ENCODE measurements at regions not wholly inside any gene's neighbourhood (a gene's known extent, or its start where the extent isn't known, plus 50 kb on each side); places are given as distances from the start of the nearest gene placed in this dataset. TPM values are rescaled to one million over a fixed set of nuclear protein-coding genes. Genes with fewer than 3 reads are reported as not detected.

- WGBS, 2 donors: 34 to 43% methylated on average over 3 of the region's 3 CpGs
- no peaks in the 10 kb centered on the region for H3K9me3 ChIP-seq
- H3K27ac ChIP-seq: no peak overlapping the region
- H3K4me1 ChIP-seq: no peaks in the 10 kb centered on the region
- intact Hi-C loops (cut with DNase I): no loop called here
- H3K36me3 ChIP-seq (replicated peaks in 1 of 2; ENCODE audit: insufficient read depth in 1 of 2, low read depth in 2 of 2): no peaks in the 10 kb centered on the region
- no peak overlapping the region for H3K4me3 ChIP-seq
- no peaks in the 10 kb centered on the region for H3K27me3 ChIP-seq
- TF ChIP-seq CTCF (IDR thresholded peaks at IDR 0.05): no peak
- no peak for DNase-seq
- ATAC-seq: no peak
Observed at GRCh38 chr3:107313711-107314110, 63.5 kb upstream of the CCDC54 start.

GRCh38 chr3:107315141-107315540 is 62.1 kb upstream of the CCDC54 start:
- TF ChIP-seq CTCF (IDR thresholded peaks at IDR 0.05): no peak
- TF ChIP-seq POLR2A (IDR thresholded peaks at IDR 0.05): no peak
- no peak overlapping the region for H3K4me3 ChIP-seq
- no peaks in the 10 kb centered on the region for H3K27me3 ChIP-seq
- no peaks in the 10 kb centered on the region for H3K9me3 ChIP-seq
- DNase-seq (no peak), ATAC-seq (no peak)
- WGBS, 2 donors: 70 to 82% methylated on average over 4 of the region's 4 CpGs
- H3K27ac ChIP-seq: no peak overlapping the region
- intact Hi-C loops (cut with DNase I): no loop called here
- no peaks in the 10 kb centered on the region for H3K4me1 ChIP-seq
- no peaks in the 10 kb centered on the region for H3K36me3 ChIP-seq (replicated peaks in 1 of 2; ENCODE audit: insufficient read depth in 1 of 2, low read depth in 2 of 2)

DNA sequence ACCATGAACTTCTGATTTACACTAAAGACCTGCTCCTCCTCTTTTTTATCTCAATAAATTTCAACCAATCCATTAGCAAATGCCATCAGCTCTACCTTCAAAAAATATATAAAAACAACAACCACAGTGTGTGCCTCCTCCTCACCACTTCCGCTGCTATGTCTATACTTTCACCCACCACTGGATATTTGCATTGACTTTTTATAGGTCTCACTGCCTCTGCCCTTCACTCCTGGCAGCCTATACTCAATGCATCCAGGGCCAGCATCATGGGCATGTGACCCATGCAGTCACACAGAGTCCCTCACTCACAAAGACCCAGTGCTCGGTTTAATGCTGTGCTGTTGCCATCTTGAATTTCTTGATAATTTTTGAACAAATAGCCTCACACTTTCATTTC is 53.5 kb upstream of the CCDC54 start:
- 84 to 89% methylated on average over 2 of the region's 2 CpGs for WGBS, 2 donors
- no peaks in the 10 kb centered on the region for H3K27me3 ChIP-seq
- H3K4me3 ChIP-seq: no peak overlapping the region
- ATAC-seq (no peak), DNase-seq (no peak)
- TF ChIP-seq CTCF (IDR thresholded peaks at IDR 0.05) (no peak), POLR2A (IDR thresholded peaks at IDR 0.05) (no peak)
- no peak overlapping the region for H3K27ac ChIP-seq
- no peaks in the 10 kb centered on the region for H3K4me1 ChIP-seq
- intact Hi-C loops (cut with DNase I): no loop called here
- H3K36me3 ChIP-seq (replicated peaks in 1 of 2; ENCODE audit: insufficient read depth in 1 of 2, low read depth in 2 of 2): no peaks in the 10 kb centered on the region
- no peaks in the 10 kb centered on the region for H3K9me3 ChIP-seq

DNA sequence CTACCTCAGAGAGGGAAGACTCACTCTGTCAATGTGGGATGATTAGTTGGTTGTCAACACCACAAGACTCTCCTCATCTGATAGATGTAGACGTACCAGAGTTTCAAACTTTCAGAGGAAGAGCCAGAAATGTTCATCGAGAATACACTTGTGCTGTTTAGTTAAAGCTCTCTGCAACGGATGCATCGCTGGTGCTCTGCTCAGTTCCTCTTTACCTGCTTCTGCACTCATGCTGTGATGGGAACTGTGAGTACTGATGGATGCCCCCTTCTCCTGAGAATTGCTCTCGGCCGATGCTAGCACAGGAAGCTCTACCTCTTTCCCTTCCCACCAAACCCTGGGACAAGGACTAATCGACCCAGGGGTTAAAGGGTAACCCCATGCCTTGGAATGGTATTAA is 51.8 kb upstream of the CCDC54 start:
- DNase-seq: no peak
- intact Hi-C loops (cut with DNase I): no loop called here
- ATAC-seq: no peak
- Histone ChIP-seq H3K4me3 (no peak overlapping the region), H3K4me1 (no peaks in the 10 kb centered on the region), H3K27me3 (no peaks in the 10 kb centered on the region), H3K36me3 (replicated peaks in 1 of 2; ENCODE audit: insufficient read depth in 1 of 2, low read depth in 2 of 2) (no peaks in the 10 kb centered on the region), H3K9me3 (no peaks in the 10 kb centered on the region), H3K27ac (no peak overlapping the region)
- 55 to 66% methylated on average over 7 of the region's 7 CpGs for WGBS, 2 donors
- no peak for TF ChIP-seq CTCF (IDR thresholded peaks at IDR 0.05)
- TF ChIP-seq POLR2A (IDR thresholded peaks at IDR 0.05): no peak

Small RNAs in the stretch of these regions (small RNA-seq; reads per million reads assigned to genes)
- not detected for gene MTCO1P35
- gene MTND6P6: not detected
- gene RF00019: not detected
- gene RNU6-1308P: not detected

Data from body of pancreas (tissue), 4 donors.